PC-3 (cell line): ENCODE measurements at regions not wholly inside any gene's neighbourhood (a gene's known extent, or its start where the extent isn't known, plus 50 kb on each side); places are given as distances from the start of the nearest gene placed in this dataset.

Experiments
- ATAC-seq: fragments of 200-7000 bp; cut with Tn5 transposase; 2 replicates; pipeline ENCODE4 v1.9.1; 2020; ENCODE audit warnings: mild to moderate bottlenecking, moderate library complexity
- BruUV-seq: library from RNA; stranded (reverse); fragments of 400-500 nt; replicated peaks from 2 replicates; lab custom pipeline; 2021; lab: Mats Ljungman, UMichigan
- CTCF ChIA-PET: fragments of 300-600 bp; sonication (Branson Sonifier 250); formaldehyde crosslinking; loops from one replicate; lab custom pipeline; 2022; ENCODE audit warnings: antibody characterized with exemption; lab: Charles Lee
- POLR2A ChIA-PET: fragments of 300-600 bp; sonication (Branson Sonifier 250); formaldehyde crosslinking; loops from one replicate; lab custom pipeline; 2022; ENCODE audit warnings: antibody characterized with exemption; ENCODE audit not compliant: unreplicated experiment; lab: Charles Lee
- DNase-seq: peaks from one replicate; pipeline ENCODE4 v3.0.0-alpha.2; 2015
- H2AFZ ChIP-seq: fragments of 300-600 bp; sonication (generic); 2 replicates; pipeline ENCODE4 v1.6.0; 2016; ENCODE audit warnings: antibody characterized with exemption, low read length
- H3F3A ChIP-seq: fragments of 300-600 bp; sonication (generic); one replicate; pipeline ENCODE4 v1.6.0; 2017; ENCODE audit warnings: antibody characterized with exemption, low read length, control low read depth, mild to moderate bottlenecking; ENCODE audit not compliant: unreplicated experiment
- H3K27ac ChIP-seq: fragments of 300-600 bp; sonication (generic); 2 replicates; pipeline ENCODE4 v1.5.1; 2016; ENCODE audit warnings: mild to moderate bottlenecking, low read length
- H3K27me3 ChIP-seq: fragments of 300-600 bp; sonication (generic); 2 replicates; pipeline ENCODE4 v1.6.1; 2016; ENCODE audit warnings: low read length, mixed read lengths
- H3K36me3 ChIP-seq: fragments of 300-600 bp; sonication (generic); 2 replicates; pipeline ENCODE4 v1.6.1; 2016; ENCODE audit warnings: low read depth, mixed run types, low read length, mixed read lengths
- H3K4me1 ChIP-seq: fragments of 300-600 bp; sonication (generic); 2 replicates; pipeline ENCODE4 v1.5.1; 2016; ENCODE audit warnings: low read length; ENCODE audit not compliant: insufficient read depth
- H3K4me2 ChIP-seq: fragments of 300-600 bp; sonication (generic); 2 replicates; pipeline ENCODE4 v1.6.0; 2016; ENCODE audit warnings: low read length
- H3K4me3 ChIP-seq: fragments of 300-600 bp; sonication (generic); 2 replicates; pipeline ENCODE4 v1.5.1; 2016; ENCODE audit warnings: mild to moderate bottlenecking, low read length, mixed read lengths
- H3K79me2 ChIP-seq: fragments of 300-600 bp; sonication (generic); 2 replicates; pipeline ENCODE4 v1.6.1; 2017; ENCODE audit warnings: low read length, mixed read lengths
- H3K9ac ChIP-seq: fragments of 300-600 bp; sonication (generic); 2 replicates; pipeline ENCODE4 v1.6.0; 2016; ENCODE audit warnings: mild to moderate bottlenecking, low read length
- H3K9me2 ChIP-seq: fragments of 300-600 bp; sonication (generic); replicated peaks from 2 replicates; pipeline ENCODE4 v1.6.1; 2016; ENCODE audit warnings: mixed run types, low read length, mixed read lengths
- H3K9me3 ChIP-seq: fragments of 300-600 bp; sonication (generic); 2 replicates; pipeline ENCODE4 v1.6.1; 2016; ENCODE audit warnings: low read length, mixed read lengths
- H4K20me1 ChIP-seq: fragments of 300-600 bp; sonication (generic); 2 replicates; pipeline ENCODE4 v1.6.1; 2016; ENCODE audit warnings: low read length, mixed read lengths
- CTCF ChIP-seq: fragments of 300-600 bp; sonication (generic); conservative IDR thresholded peaks from 2 replicates; pipeline ENCODE4 v1.5.1; 2017; ENCODE audit warnings: antibody characterized with exemption, low read depth, mild to moderate bottlenecking, low read length
- EZH2 ChIP-seq: fragments of 300-600 bp; sonication (generic); IDR thresholded peaks from one replicate; pipeline ENCODE4 v1.6.1; 2017; ENCODE audit warnings: antibody characterized with exemption, mild to moderate bottlenecking, low read length; ENCODE audit not compliant: unreplicated experiment
- EZH2phosphoT487 ChIP-seq: fragments of 300-600 bp; sonication (generic); IDR thresholded peaks from 2 replicates; pipeline ENCODE4 v1.6.1; 2018; ENCODE audit warnings: mild to moderate bottlenecking, antibody characterized with exemption, low read length, borderline replicate concordance
- intact Hi-C: fragments of 100-400 bp; cut with micrococcal nuclease; formaldehyde crosslinking; loops from 2 replicates; pipeline ENCODE4 v1.9.0; 2023

- no peak for TF ChIP-seq EZH2phosphoT487
- TF ChIP-seq CTCF = no peak
- no peak for TF ChIP-seq EZH2
- Histone ChIP-seq H3K27ac (no peak overlapping the region), H3F3A (no peaks in the 10 kb centered on the region), H3K9me2 (no peaks in the 10 kb centered on the region), H3K36me3 (no peaks in the 10 kb centered on the region), H4K20me1 (no peaks in the 10 kb centered on the region), H3K4me2 (no peak overlapping the region), H3K4me1 (no peaks in the 10 kb centered on the region), H3K4me3 (no peak overlapping the region), H3K9me3 (no peaks in the 10 kb centered on the region), H3K27me3 (peaks cover 33% of the 10 kb centered on the region), H3K9ac (no peak overlapping the region), H3K79me2 (no peaks in the 10 kb centered on the region), H2AFZ (no peak overlapping the region)
- DNase-seq (no peak), ATAC-seq (no peak)
- CTCF ChIA-PET = no interaction called here
- intact Hi-C loops = no loop called here
- POLR2A ChIA-PET = no interaction called here
- BruUV-seq = no TSS peak
Measured at GRCh38 chr2:106606652-106607051, 119.5 kb downstream of the CD8B2 start.

GRCh38 chr2:106607371-106607770, 120.2 kb downstream of the CD8B2 start:
- H3K9me3 ChIP-seq = no peaks in the 10 kb centered on the region
- no peaks in the 10 kb centered on the region for H3K36me3 ChIP-seq
- no peak overlapping the region for H3K4me3 ChIP-seq
- no peaks in the 10 kb centered on the region for H3K79me2 ChIP-seq
- ChIA-PET POLR2A (no interaction called here), CTCF (no interaction called here)
- BruUV-seq = no TSS peak
- no peak overlapping the region for H3K27ac ChIP-seq
- H4K20me1 ChIP-seq = no peaks in the 10 kb centered on the region
- TF ChIP-seq EZH2 (no peak), CTCF (no peak), EZH2phosphoT487 (no peak)
- H2AFZ ChIP-seq = no peak overlapping the region
- no peaks in the 10 kb centered on the region for H3K9me2 ChIP-seq
- no peaks in the 10 kb centered on the region for H3F3A ChIP-seq
- peaks cover 32% of the 10 kb centered on the region for H3K27me3 ChIP-seq
- DNase-seq = no peak
- no peak for ATAC-seq
- no peaks in the 10 kb centered on the region for H3K4me1 ChIP-seq
- intact Hi-C loops = no loop called here
- H3K9ac ChIP-seq = no peak overlapping the region
- H3K4me2 ChIP-seq = no peak overlapping the region

- TF ChIP-seq CTCF (no peak), EZH2 (no peak), EZH2phosphoT487 (no peak)
- POLR2A ChIA-PET = no interaction called here
Measured at GRCh38 chr2:106609780-106610179, 122.6 kb downstream of the CD8B2 start.

More at GRCh38 chr2:106609780-106610179, 122.6 kb downstream of the CD8B2 start:
- no peaks in the 10 kb centered on the region for H4K20me1 ChIP-seq
- no peak overlapping the region for H2AFZ ChIP-seq
- ATAC-seq (no peak), DNase-seq (no peak)
- intact Hi-C loops = no loop called here
- CTCF ChIA-PET = no interaction called here
- no peaks in the 10 kb centered on the region for H3F3A ChIP-seq
- no peak overlapping the region for H3K4me2 ChIP-seq
- no peak overlapping the region for H3K27ac ChIP-seq
- BruUV-seq = no TSS peak
- H3K36me3 ChIP-seq = no peaks in the 10 kb centered on the region
- H3K79me2 ChIP-seq = no peaks in the 10 kb centered on the region
- peaks cover 39% of the 10 kb centered on the region for H3K27me3 ChIP-seq
- H3K9me3 ChIP-seq = no peaks in the 10 kb centered on the region
- H3K4me3 ChIP-seq = no peak overlapping the region
- H3K9me2 ChIP-seq = no peaks in the 10 kb centered on the region
- H3K9ac ChIP-seq = no peak overlapping the region
- H3K4me1 ChIP-seq = no peaks in the 10 kb centered on the region
